NCI-H1105 treated with DMSO at 0.1 percent for 48 hours (cell line): ENCODE measurements at regions not wholly inside any gene's neighbourhood (a gene's known extent, or its start where the extent isn't known, plus 50 kb on each side); places are given as distances from the start of the nearest gene placed in this dataset.
A peak's percentile ranks its signal among the peaks of the same experiment; 100 is the strongest.

ENCODE experiments used
- DNase-seq: peaks from one replicate; lab custom pipeline; 2025; lab: John Stamatoyannopoulos, UW

- no peak for DNase-seq
These were observed 275.7 kb upstream of the KIF2A start for GRCh38 chr5:62030326-62030725.

GRCh38 chr5:62038024-62038423 is 268.0 kb upstream of the KIF2A start:
- DNase-seq, result no peak

GRCh38 chr5:62041156-62041756 is 264.8 kb upstream of the KIF2A start:
- DNase-seq, result no peak

- no peak for DNase-seq
These were observed 264.0 kb upstream of the KIF2A start for GRCh38 chr5:62042007-62042406.

GRCh38 chr5:62043289-62044280 is 262.4 kb upstream of the KIF2A start:
- peak; percentile 57 for DNase-seq

- DNase-seq, result no peak
These were observed 261.0 kb upstream of the KIF2A start for GRCh38 chr5:62044989-62045388.

- no peak for DNase-seq
These were observed 259.8 kb upstream of the KIF2A start for GRCh38 chr5:62046191-62046590.

- no peak for DNase-seq
These were observed 254.3 kb upstream of the KIF2A start for GRCh38 chr5:62051747-62052146.

- no peak for DNase-seq
These were observed 246.0 kb upstream of the KIF2A start for GRCh38 chr5:62059960-62060359.

GRCh38 chr5:62065050-62065449 is 241.0 kb upstream of the KIF2A start:
- DNase-seq, result no peak

- DNase-seq, result no peak
These were observed 239.2 kb upstream of the KIF2A start for GRCh38 chr5:62066761-62067277.

GRCh38 chr5:62068554-62068953 is 237.5 kb upstream of the KIF2A start:
- DNase-seq, result no peak

GRCh38 chr5:62077387-62077786 is 228.6 kb upstream of the KIF2A start:
- no peak for DNase-seq

- DNase-seq, result no peak
These were observed 228.0 kb upstream of the KIF2A start for GRCh38 chr5:62077823-62078550.

- no peak for DNase-seq
These were observed 223.6 kb upstream of the KIF2A start for GRCh38 chr5:62082370-62082801.

GRCh38 chr5:62083247-62083646 is 222.8 kb upstream of the KIF2A start:
- no peak for DNase-seq

- DNase-seq, result no peak
These were observed 222.3 kb upstream of the KIF2A start for GRCh38 chr5:62083661-62084060.

GRCh38 chr5:62084391-62084790 is 221.6 kb upstream of the KIF2A start:
- DNase-seq, result no peak

- DNase-seq, result no peak
These were observed 215.1 kb upstream of the KIF2A start for GRCh38 chr5:62090953-62091352.

- no peak for DNase-seq
These were observed 212.6 kb upstream of the KIF2A start for GRCh38 chr5:62093411-62093810.

GRCh38 chr5:62093976-62094375 is 212.0 kb upstream of the KIF2A start:
- peak; percentile 77 for DNase-seq

GRCh38 chr5:62097361-62097760 is 208.6 kb upstream of the KIF2A start:
- no peak for DNase-seq
